ENCODE measurements at regions not wholly inside any gene's neighbourhood (a gene's known extent, or its start where the extent isn't known, plus 50 kb on each side); places are given as distances from the start of the nearest gene placed in this dataset.

DNA sequence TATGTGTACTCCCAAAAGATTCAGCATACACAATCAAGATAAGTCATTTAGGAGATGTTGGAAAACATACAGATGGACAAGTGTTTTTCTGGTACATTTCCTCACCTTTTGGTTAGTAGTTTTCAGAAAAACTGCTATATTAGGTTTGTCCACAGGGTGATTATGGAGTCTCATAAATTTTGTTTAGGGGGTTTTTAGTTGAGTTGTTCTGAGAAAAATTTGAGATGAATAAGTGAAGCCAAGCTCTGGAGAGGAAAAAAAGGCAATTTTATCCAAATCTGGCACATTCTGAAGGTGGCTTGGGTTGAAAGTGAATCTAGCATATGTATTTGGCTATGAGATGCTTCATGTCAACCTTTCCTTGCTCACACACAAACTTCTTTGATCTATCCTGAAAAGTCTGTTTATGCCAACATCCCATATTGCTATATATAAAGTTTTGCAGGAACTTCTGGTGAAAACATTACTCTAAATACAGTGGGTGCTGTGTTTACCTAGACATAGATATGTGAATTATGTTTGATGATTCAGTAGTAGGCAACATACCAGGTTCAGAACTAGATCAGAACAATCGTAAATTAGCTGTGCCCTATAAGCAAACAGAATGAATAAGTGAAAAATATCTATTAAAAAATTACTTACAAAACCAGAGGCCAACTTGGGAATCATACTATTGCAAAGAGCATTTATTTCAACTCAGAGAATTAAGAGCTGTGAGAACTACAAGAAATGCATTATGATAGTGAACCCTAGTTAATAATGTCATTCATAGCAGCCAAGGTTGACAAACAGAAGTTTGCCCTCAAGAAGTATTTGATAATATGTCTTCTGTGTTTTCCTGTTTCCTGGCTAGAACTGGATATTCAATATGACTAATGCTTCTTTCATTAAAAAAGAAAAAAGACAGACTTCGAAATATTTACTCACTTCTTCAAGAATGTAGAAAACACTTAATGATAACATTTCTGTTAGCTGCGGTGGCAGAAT is 552.0 kb downstream of the IRS1 start:
- TF ChIP-seq EZH2 (IDR thresholded peaks at IDR 0.05; ENCODE audit: low read depth, unreplicated experiment) (no peak), ZNF114 (CRISPR knock-in tag; IDR thresholded peaks at IDR 0.05) (no peak), NANOG (IDR thresholded peaks at IDR 0.05; ENCODE audit: borderline replicate concordance) (no peak), STAT1 (IDR thresholded peaks at IDR 0.05; ENCODE audit: unreplicated experiment) (no peak), POLR2AphosphoS5 (IDR thresholded peaks at IDR 0.05; ENCODE audit: low read depth) (no peak), ZNF331 (CRISPR knock-in tag; IDR thresholded peaks at IDR 0.05; ENCODE audit: low read depth) (no peak), CREB1 (CRISPR knock-in tag; IDR thresholded peaks at IDR 0.05; ENCODE audit: low read depth) (no peak), EZH2phosphoT487 (IDR thresholded peaks at IDR 0.05; ENCODE audit: unreplicated experiment) (no peak), JUNB (IDR thresholded peaks at IDR 0.05; ENCODE audit: unreplicated experiment) (no peak)
- TF ChIP-seq, protein P1, sequence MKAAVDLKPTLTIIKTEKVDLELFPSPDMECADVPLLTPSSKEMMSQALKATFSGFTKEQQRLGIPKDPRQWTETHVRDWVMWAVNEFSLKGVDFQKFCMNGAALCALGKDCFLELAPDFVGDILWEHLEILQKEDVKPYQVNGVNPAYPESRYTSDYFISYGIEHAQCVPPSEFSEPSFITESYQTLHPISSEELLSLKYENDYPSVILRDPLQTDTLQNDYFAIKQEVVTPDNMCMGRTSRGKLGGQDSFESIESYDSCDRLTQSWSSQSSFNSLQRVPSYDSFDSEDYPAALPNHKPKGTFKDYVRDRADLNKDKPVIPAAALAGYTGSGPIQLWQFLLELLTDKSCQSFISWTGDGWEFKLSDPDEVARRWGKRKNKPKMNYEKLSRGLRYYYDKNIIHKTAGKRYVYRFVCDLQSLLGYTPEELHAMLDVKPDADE (IDR thresholded peaks at IDR 0.05): no peak
- TF ChIP-seq, protein P2, sequence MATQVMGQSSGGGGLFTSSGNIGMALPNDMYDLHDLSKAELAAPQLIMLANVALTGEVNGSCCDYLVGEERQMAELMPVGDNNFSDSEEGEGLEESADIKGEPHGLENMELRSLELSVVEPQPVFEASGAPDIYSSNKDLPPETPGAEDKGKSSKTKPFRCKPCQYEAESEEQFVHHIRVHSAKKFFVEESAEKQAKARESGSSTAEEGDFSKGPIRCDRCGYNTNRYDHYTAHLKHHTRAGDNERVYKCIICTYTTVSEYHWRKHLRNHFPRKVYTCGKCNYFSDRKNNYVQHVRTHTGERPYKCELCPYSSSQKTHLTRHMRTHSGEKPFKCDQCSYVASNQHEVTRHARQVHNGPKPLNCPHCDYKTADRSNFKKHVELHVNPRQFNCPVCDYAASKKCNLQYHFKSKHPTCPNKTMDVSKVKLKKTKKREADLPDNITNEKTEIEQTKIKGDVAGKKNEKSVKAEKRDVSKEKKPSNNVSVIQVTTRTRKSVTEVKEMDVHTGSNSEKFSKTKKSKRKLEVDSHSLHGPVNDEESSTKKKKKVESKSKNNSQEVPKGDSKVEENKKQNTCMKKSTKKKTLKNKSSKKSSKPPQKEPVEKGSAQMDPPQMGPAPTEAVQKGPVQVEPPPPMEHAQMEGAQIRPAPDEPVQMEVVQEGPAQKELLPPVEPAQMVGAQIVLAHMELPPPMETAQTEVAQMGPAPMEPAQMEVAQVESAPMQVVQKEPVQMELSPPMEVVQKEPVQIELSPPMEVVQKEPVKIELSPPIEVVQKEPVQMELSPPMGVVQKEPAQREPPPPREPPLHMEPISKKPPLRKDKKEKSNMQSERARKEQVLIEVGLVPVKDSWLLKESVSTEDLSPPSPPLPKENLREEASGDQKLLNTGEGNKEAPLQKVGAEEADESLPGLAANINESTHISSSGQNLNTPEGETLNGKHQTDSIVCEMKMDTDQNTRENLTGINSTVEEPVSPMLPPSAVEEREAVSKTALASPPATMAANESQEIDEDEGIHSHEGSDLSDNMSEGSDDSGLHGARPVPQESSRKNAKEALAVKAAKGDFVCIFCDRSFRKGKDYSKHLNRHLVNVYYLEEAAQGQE (IDR thresholded peaks at IDR 0.05; ENCODE audit: unreplicated experiment): no peak
- TF ChIP-seq, protein P3, sequence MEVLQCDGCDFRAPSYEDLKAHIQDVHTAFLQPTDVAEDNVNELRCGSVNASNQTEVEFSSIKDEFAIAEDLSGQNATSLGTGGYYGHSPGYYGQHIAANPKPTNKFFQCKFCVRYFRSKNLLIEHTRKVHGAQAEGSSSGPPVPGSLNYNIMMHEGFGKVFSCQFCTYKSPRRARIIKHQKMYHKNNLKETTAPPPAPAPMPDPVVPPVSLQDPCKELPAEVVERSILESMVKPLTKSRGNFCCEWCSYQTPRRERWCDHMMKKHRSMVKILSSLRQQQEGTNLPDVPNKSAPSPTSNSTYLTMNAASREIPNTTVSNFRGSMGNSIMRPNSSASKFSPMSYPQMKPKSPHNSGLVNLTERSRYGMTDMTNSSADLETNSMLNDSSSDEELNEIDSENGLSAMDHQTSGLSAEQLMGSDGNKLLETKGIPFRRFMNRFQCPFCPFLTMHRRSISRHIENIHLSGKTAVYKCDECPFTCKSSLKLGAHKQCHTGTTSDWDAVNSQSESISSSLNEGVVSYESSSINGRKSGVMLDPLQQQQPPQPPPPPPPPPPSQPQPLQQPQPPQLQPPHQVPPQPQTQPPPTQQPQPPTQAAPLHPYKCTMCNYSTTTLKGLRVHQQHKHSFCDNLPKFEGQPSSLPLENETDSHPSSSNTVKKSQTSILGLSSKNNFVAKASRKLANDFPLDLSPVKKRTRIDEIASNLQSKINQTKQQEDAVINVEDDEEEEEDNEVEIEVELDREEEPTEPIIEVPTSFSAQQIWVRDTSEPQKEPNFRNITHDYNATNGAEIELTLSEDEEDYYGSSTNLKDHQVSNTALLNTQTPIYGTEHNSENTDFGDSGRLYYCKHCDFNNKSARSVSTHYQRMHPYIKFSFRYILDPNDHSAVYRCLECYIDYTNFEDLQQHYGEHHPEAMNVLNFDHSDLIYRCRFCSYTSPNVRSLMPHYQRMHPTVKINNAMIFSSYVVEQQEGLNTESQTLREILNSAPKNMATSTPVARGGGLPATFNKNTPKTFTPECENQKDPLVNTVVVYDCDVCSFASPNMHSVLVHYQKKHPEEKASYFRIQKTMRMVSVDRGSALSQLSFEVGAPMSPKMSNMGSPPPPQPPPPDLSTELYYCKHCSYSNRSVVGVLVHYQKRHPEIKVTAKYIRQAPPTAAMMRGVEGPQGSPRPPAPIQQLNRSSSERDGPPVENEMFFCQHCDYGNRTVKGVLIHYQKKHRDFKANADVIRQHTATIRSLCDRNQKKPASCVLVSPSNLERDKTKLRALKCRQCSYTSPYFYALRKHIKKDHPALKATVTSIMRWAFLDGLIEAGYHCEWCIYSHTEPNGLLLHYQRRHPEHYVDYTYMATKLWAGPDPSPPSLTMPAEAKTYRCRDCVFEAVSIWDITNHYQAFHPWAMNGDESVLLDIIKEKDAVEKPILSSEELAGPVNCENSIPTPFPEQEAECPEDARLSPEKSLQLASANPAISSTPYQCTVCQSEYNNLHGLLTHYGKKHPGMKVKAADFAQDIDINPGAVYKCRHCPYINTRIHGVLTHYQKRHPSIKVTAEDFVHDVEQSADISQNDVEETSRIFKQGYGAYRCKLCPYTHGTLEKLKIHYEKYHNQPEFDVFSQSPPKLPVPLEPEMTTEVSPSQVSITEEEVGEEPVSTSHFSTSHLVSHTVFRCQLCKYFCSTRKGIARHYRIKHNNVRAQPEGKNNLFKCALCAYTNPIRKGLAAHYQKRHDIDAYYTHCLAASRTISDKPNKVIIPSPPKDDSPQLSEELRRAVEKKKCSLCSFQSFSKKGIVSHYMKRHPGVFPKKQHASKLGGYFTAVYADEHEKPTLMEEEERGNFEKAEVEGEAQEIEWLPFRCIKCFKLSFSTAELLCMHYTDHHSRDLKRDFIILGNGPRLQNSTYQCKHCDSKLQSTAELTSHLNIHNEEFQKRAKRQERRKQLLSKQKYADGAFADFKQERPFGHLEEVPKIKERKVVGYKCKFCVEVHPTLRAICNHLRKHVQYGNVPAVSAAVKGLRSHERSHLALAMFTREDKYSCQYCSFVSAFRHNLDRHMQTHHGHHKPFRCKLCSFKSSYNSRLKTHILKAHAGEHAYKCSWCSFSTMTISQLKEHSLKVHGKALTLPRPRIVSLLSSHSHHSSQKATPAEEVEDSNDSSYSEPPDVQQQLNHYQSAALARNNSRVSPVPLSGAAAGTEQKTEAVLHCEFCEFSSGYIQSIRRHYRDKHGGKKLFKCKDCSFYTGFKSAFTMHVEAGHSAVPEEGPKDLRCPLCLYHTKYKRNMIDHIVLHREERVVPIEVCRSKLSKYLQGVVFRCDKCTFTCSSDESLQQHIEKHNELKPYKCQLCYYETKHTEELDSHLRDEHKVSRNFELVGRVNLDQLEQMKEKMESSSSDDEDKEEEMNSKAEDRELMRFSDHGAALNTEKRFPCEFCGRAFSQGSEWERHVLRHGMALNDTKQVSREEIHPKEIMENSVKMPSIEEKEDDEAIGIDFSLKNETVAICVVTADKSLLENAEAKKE (CRISPR knock-in tag; IDR thresholded peaks at IDR 0.05): no peak
- TF ChIP-seq, protein P4, sequence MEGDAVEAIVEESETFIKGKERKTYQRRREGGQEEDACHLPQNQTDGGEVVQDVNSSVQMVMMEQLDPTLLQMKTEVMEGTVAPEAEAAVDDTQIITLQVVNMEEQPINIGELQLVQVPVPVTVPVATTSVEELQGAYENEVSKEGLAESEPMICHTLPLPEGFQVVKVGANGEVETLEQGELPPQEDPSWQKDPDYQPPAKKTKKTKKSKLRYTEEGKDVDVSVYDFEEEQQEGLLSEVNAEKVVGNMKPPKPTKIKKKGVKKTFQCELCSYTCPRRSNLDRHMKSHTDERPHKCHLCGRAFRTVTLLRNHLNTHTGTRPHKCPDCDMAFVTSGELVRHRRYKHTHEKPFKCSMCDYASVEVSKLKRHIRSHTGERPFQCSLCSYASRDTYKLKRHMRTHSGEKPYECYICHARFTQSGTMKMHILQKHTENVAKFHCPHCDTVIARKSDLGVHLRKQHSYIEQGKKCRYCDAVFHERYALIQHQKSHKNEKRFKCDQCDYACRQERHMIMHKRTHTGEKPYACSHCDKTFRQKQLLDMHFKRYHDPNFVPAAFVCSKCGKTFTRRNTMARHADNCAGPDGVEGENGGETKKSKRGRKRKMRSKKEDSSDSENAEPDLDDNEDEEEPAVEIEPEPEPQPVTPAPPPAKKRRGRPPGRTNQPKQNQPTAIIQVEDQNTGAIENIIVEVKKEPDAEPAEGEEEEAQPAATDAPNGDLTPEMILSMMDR (conservative IDR thresholded peaks at IDR 0.05; ENCODE audit: low read depth in 2 of 2): no peak
- Histone ChIP-seq H3K27ac (ENCODE audit: low read depth) (no peak overlapping the region), H3K27me3 (ENCODE audit: insufficient read depth) (no peaks in the 10 kb centered on the region), H2AFZ (no peak overlapping the region), H3K4me2 (no peak overlapping the region), H3K4me3 (no peak overlapping the region), H4K20me1 (replicated peaks; ENCODE audit: insufficient read depth) (no peaks in the 10 kb centered on the region), H3K9me2 (ENCODE audit: insufficient read depth) (no peaks in the 10 kb centered on the region), H3F3A (replicated peaks; ENCODE audit: low read depth) (no peaks in the 10 kb centered on the region), H3K36me3 (ENCODE audit: insufficient read depth) (no peaks in the 10 kb centered on the region), H3K4me1 (ENCODE audit: insufficient read depth) (no peaks in the 10 kb centered on the region), H3K79me2 (replicated peaks; ENCODE audit: insufficient read depth) (no peaks in the 10 kb centered on the region)
- no peak for DNase-seq (ENCODE audit: low spot score)
- H3K4me3 Mint-ChIP-seq: no peak overlapping the region
- no peaks in the 10 kb centered on the region; the same call in 2 of the 3 replicates for H3K9me3 Mint-ChIP-seq
- no peaks in the 10 kb centered on the region for H3K4me1 Mint-ChIP-seq
- no peak for ATAC-seq
- no peak overlapping the region for H3K27ac Mint-ChIP-seq
- 0 out of 3 replicates have a peak, but pooled peaks cover 5% of the 10 kb centered on the region for H3K36me3 Mint-ChIP-seq (ENCODE audit: low read depth)
- H3K27me3 Mint-ChIP-seq (ENCODE audit: insufficient read depth, low read depth, poor library complexity): peaks cover 2% of the 10 kb centered on the region
